ENCODE measurements at regions not wholly inside any gene's neighbourhood (a gene's known extent, or its start where the extent isn't known, plus 50 kb on each side); places are given as distances from the start of the nearest gene placed in this dataset.

DNA sequence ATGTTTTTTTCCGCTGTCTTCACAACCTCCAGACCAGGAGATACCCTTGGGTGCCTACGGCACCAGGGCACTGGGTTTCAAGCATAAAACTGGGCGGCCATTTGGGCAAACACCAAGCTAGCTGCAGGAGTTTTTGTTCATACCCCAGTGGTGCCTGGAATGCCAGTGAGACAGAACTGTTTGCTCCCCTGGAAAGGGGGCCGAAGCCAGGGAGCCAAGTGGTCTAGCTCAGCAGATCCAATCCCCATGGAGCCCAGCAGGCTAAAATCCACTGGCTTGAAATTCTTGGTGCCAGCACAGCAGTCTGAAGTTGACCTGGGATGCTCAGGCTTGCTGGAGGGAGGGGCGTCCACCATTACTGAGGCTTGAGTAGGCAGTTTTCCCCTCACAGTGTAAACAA, 265.3 kb upstream of the ZEB2 start:
- 82 to 98% (median 88%) methylated on average over 5 of the region's 5 CpGs; no CpG with 5 or more reads in 1 of the 4 donors for WGBS, 4 donors
- Histone ChIP-seq H3K36me3 (replicated peaks in 1 of 2) (no peaks in the 10 kb centered on the region), H3K4me3 (no peak overlapping the region), H3K4me1 (replicated peaks in 1 of 2) (no peaks in the 10 kb centered on the region), H3K27ac (no peak overlapping the region), H3K9me3 (replicated peaks in 1 of 3) (no peaks in the 10 kb centered on the region), H3K27me3 (no peaks in the 10 kb centered on the region)
- no peak for TF ChIP-seq POLR2A (IDR thresholded peaks at IDR 0.05)
- TF ChIP-seq, protein P1, sequence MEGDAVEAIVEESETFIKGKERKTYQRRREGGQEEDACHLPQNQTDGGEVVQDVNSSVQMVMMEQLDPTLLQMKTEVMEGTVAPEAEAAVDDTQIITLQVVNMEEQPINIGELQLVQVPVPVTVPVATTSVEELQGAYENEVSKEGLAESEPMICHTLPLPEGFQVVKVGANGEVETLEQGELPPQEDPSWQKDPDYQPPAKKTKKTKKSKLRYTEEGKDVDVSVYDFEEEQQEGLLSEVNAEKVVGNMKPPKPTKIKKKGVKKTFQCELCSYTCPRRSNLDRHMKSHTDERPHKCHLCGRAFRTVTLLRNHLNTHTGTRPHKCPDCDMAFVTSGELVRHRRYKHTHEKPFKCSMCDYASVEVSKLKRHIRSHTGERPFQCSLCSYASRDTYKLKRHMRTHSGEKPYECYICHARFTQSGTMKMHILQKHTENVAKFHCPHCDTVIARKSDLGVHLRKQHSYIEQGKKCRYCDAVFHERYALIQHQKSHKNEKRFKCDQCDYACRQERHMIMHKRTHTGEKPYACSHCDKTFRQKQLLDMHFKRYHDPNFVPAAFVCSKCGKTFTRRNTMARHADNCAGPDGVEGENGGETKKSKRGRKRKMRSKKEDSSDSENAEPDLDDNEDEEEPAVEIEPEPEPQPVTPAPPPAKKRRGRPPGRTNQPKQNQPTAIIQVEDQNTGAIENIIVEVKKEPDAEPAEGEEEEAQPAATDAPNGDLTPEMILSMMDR (IDR thresholded peaks at IDR 0.05), result no peak
- intact Hi-C loops (cut with DNase I), result no loop called here
- DNase-seq, result no peak

DNA sequence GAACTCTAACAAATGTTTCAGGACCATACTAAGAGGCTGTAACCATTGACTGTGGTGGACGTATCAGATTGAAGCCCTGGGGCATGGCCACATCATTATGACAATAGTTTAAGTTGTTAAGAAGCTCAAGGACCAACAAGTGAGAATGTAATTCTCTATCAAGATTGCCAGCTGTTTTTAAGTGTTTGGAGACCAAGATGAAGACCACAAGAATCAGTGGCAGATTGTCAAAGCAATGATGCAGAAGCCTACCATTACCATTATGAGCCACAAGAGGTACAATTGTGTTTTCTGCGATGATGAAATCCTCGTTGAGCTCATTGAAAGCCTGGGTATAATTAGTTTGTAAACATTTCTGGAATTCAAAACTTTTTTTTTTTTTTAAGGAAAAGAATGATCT, 261.1 kb upstream of the ZEB2 start:
- no peaks in the 10 kb centered on the region for H3K9me3 ChIP-seq (replicated peaks in 1 of 3)
- H3K36me3 ChIP-seq (replicated peaks in 1 of 2), result no peaks in the 10 kb centered on the region
- no peaks in the 10 kb centered on the region for H3K4me1 ChIP-seq (replicated peaks in 1 of 2)
- WGBS, 4 donors, result 87 to 94% (median 89%) methylated on average over 3 of the region's 3 CpGs
- no peak for DNase-seq
- H3K27me3 ChIP-seq, result no peaks in the 10 kb centered on the region
- intact Hi-C loops (cut with DNase I), result no loop called here
- TF ChIP-seq, protein P1 (IDR thresholded peaks at IDR 0.05), result no peak
- TF ChIP-seq POLR2A (IDR thresholded peaks at IDR 0.05), result no peak
- H3K4me3 ChIP-seq, result no peak overlapping the region
- H3K27ac ChIP-seq, result no peak overlapping the region

DNA sequence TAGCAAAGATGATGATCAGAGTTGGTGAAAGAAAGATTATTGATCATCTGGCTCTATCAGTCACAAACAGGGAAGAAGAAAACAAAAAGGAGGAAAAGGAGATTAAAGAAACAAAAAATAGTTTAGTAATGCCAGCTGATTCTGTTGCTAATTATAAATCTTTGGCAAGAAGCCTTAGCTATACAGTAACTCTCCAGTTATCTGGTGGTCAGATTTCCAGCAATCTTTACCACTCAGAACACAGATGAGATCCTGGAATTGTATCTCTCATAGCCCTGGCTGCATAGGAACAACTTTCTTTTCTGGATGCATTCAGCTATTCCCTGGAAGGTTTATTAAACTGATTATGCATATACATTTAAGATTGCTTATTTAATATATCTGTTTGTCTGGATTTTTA, 256.8 kb upstream of the ZEB2 start:
- no peaks in the 10 kb centered on the region for H3K27me3 ChIP-seq
- no peaks in the 10 kb centered on the region for H3K9me3 ChIP-seq (replicated peaks in 1 of 3)
- H3K4me3 ChIP-seq, result no peak overlapping the region
- H3K36me3 ChIP-seq (replicated peaks in 1 of 2), result no peaks in the 10 kb centered on the region
- no peaks in the 10 kb centered on the region for H3K4me1 ChIP-seq (replicated peaks in 1 of 2)
- H3K27ac ChIP-seq, result no peak overlapping the region
- no peak for DNase-seq
- TF ChIP-seq, protein P1 (IDR thresholded peaks at IDR 0.05), result no peak
- TF ChIP-seq POLR2A (IDR thresholded peaks at IDR 0.05), result no peak
- intact Hi-C loops (cut with DNase I), result no loop called here

DNA sequence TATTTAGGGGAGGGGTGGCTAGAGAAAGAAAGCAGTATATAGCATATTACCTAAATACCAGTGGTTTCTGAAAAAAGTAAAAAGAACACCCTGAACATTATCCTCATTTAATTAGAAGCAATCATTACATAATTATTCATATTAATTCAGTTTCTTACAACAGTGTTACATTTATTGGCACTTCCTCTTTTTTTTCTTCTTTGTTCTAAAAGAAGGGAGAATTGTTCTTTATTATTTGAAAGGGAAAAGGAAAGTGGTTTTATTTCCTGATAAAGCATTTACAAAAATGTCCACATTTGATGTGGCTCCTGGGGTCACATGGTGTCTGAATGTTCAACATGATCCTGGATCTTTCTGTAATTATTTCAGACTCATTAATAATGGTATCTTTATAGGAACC, 254.9 kb upstream of the ZEB2 start:
- intact Hi-C loops (cut with DNase I), result no loop called here
- TF ChIP-seq POLR2A (IDR thresholded peaks at IDR 0.05), result no peak
- TF ChIP-seq, protein P1 (IDR thresholded peaks at IDR 0.05), result no peak
- H3K4me1 ChIP-seq (replicated peaks in 1 of 2), result no peaks in the 10 kb centered on the region
- DNase-seq, result no peak
- no peaks in the 10 kb centered on the region for H3K27me3 ChIP-seq
- H3K27ac ChIP-seq, result no peak overlapping the region
- H3K4me3 ChIP-seq, result no peak overlapping the region
- H3K9me3 ChIP-seq (replicated peaks in 1 of 3), result no peaks in the 10 kb centered on the region
- H3K36me3 ChIP-seq (replicated peaks in 1 of 2), result no peaks in the 10 kb centered on the region
